ENCODE measurements at regions not wholly inside any gene's neighbourhood (a gene's known extent, or its start where the extent isn't known, plus 50 kb on each side); places are given as distances from the start of the nearest gene placed in this dataset.

GRCh38 chr11:69981119-69981784, 96.9 kb upstream of the ANO1 start:
- Histone ChIP-seq H3K4me2 (ENCODE audit: low read length) (no peak overlapping the region), H3K4me3 (replicated peaks in 1 of 2; ENCODE audit: low read depth in 1 of 2, low read length in 2 of 2) (no peak overlapping the region), H3K4me1 (ENCODE audit: control insufficient read depth in 1 of 2, insufficient read depth in 2 of 2, low read length in 2 of 2) (no peaks in the 10 kb centered on the region; a peak in 1 of 4 replicates), H3K9me2 (ENCODE audit: insufficient read depth) (no peaks in the 10 kb centered on the region), H4K20me1 (ENCODE audit: insufficient read depth) (no peaks in the 10 kb centered on the region), H3K79me2 (ENCODE audit: insufficient read depth, low read length) (no peaks in the 10 kb centered on the region), H3K27me3 (ENCODE audit: insufficient read depth, low read length) (no peaks in the 10 kb centered on the region), H3K9me3 (ENCODE audit: control insufficient read depth in 1 of 2, insufficient read depth in 1 of 2, low read depth in 1 of 2, low read length in 2 of 2) (no peaks in the 10 kb centered on the region), H2AFZ (ENCODE audit: low read depth, low read length, poor library complexity, severe bottlenecking) (no peak overlapping the region), H3K27ac (ENCODE audit: low read depth, low read length) (no peak overlapping the region), H3K9ac (ENCODE audit: low read length) (no peak overlapping the region), H3K36me3 (ENCODE audit: control insufficient read depth in 1 of 2, insufficient read depth in 2 of 2, low read length in 2 of 2) (no peaks in the 10 kb centered on the region)
- CTCF ChIA-PET = no interaction called here
- RAD21 ChIA-PET (ENCODE audit: low non-redundant PET in 1 of 2, low total read pairs in 2 of 2, uncharacterized antibody in 2 of 2, unreplicated experiment in 2 of 2) = no interaction called here
- DNase-seq (ENCODE audit: low read depth, low spot score) (no peak), ATAC-seq (no peak)
- BruUV-seq (replicated peaks) = no TSS peak
- intact Hi-C loops (cut with micrococcal nuclease) = no loop called here
- TF ChIP-seq POLR2AphosphoS5 (IDR thresholded peaks at IDR 0.05; ENCODE audit: low read depth, low read length) = no peak
- no peak for TF ChIP-seq REST (IDR thresholded peaks at IDR 0.05; ENCODE audit: low read depth)
- no peak for TF ChIP-seq TCF7L2 (IDR thresholded peaks at IDR 0.05; ENCODE audit: borderline replicate concordance, extremely low read depth, insufficient read depth, insufficient read length)
- no peak for TF ChIP-seq ZBTB33 (IDR thresholded peaks at IDR 0.05; ENCODE audit: extremely low read depth, insufficient replicate concordance, low read length)
- TF ChIP-seq ZNF274 (IDR thresholded peaks at IDR 0.05; ENCODE audit: low read depth, low read length) = no peak
- POLR2A ChIA-PET = no interaction called here

All from HCT116 (cell line).